Limb (tissue), 2 donors: ENCODE measurements at regions not wholly inside any gene's neighbourhood (a gene's known extent, or its start where the extent isn't known, plus 50 kb on each side); places are given as distances from the start of the nearest gene placed in this dataset.

ENCODE experiments used
- DNase-seq, 2 donors: peaks; one replicate each; pipeline ENCODE4 v3.0.0-alpha.2; 2016; ENCODE audit errors: extremely low spot score in 2 of 2

GRCh38 chr10:16352146-16352545 lies 84.7 kb upstream of the PTER start:
- no peak for DNase-seq

GRCh38 chr10:16360001-16360400 lies 76.8 kb upstream of the PTER start:
- no peak for DNase-seq

DNA sequence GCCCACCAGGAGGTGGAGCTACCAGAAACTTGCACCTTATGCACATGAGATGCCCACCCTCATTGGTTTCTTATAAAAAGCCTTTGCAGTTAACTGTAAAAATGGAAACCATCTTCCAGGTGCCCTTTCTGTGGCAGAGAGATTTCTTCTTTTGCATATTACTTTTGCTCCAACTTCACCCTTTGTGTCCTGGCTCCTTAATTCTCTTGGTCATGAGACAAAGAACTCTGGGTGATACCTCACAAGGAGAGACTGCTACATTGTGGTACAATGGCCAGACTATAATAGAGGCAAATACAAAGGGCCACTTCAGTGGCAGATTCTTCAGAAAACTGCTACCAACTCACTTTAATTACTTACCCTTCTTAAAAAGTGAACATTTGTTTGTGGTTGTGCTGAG lies 76.4 kb upstream of the PTER start:
- no peak for DNase-seq

DNA sequence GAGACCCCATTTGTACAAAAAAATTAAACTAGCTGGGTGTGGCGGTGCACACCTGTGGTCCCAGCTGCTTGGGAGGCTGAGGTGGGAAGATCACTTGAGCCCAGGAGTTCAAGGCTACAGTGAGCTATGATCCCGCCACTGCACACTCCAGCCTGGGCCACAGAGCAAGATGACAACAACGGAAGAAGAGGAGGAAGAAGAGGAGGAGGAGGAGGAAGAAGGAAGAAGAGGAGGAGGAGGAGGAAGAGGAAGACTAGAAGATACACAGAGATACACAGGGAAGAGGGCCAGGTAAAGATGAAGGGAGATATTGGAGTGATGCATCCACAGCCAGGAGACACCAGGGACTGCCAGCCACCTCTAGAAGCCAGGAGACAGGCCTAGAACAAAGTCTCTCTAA lies 75.7 kb upstream of the PTER start:
- no peak for DNase-seq

GRCh38 chr10:16363741-16364140 lies 73.1 kb upstream of the PTER start:
- no peak for DNase-seq

- DNase-seq, result no peak
These were observed 69.1 kb upstream of the PTER start for GRCh38 chr10:16367621-16368292.

DNA sequence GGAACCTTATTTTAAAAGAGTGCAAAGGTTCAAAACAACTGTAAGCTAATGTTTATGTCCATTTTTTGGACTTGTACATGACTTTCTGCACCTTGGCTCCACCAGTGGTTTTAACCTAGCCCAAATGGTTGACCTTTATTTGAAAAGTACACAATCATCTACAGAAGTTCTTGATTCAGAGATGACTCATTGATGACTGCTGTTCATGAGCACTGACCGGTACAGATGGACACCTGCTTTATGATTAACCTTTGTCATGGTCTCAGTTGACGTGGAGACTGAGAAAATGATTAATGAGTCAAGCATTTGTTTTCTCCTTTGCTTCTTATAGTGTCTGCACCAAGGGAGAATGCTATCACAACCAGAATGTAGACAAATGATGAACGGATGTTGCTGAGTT lies 55.7 kb upstream of the PTER start:
- no peak for DNase-seq

- DNase-seq, result peak; percentile 22 to 52
These were observed 52.8 kb upstream of the PTER start for GRCh38 chr10:16384021-16384420.

GRCh38 chr10:16386855-16387254 lies 50.0 kb upstream of the PTER start:
- DNase-seq, result no peak
